ENCODE measurements at regions not wholly inside any gene's neighbourhood (a gene's known extent, or its start where the extent isn't known, plus 50 kb on each side); places are given as distances from the start of the nearest gene placed in this dataset.

DNA sequence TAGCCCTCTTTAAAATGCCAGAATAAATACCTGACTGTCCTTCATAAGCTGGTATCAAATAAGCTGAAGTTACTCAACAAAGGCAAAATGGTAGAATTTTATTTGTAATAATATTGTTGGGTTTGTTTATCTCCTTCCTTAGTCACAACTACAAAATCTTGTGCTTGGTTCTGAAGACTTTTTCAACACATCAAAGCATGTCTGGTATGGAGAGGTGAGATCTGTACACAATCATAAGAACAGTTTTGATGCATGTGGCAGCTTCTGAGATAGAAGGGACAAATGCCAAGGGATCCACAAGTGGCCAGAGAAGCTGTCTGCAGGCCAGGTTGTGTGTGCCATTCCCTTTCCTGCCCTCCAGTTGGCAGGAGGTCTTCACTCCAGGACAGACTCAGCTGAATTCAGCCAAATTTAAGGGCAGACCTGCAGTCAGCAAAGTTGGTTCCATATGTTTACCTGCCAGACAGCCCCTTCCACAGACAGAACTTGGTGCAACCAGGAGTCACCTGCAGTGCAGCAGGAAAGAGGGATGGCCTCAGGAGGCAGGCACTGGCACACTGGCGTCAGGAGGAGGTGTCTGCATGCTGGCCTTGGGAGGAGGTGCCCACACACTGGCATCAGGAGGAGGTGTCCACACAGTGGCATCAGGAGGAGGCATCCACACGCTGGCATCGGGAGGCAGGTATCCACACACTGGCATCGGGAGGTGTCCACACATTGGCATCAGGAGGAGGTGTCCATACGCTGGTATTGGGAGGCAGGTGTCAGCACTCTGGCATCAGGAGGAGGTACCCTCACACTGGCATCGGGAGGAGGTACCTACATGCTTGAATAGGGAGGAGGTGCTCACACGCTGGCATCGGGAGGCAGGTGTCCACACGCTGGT lies 93.1 kb upstream of the IKZF1 start (continued):
- no peak for TF ChIP-seq MNT (IDR thresholded peaks at IDR 0.05)
- TF ChIP-seq ARNTL (CRISPR knock-in tag; IDR thresholded peaks at IDR 0.05) = no peak
- TF ChIP-seq TOPORS (CRISPR knock-in tag; IDR thresholded peaks at IDR 0.05) = no peak
- TF ChIP-seq, protein P1, sequence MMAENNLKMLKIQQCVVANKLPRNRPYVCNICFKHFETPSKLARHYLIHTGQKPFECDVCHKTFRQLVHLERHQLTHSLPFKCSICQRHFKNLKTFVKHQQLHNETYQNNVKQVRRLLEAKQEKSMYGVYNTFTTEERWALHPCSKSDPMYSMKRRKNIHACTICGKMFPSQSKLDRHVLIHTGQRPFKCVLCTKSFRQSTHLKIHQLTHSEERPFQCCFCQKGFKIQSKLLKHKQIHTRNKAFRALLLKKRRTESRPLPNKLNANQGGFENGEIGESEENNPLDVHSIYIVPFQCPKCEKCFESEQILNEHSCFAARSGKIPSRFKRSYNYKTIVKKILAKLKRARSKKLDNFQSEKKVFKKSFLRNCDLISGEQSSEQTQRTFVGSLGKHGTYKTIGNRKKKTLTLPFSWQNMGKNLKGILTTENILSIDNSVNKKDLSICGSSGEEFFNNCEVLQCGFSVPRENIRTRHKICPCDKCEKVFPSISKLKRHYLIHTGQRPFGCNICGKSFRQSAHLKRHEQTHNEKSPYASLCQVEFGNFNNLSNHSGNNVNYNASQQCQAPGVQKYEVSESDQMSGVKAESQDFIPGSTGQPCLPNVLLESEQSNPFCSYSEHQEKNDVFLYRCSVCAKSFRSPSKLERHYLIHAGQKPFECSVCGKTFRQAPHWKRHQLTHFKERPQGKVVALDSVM (CRISPR knock-in tag; IDR thresholded peaks at IDR 0.05) = no peak
- no peak for TF ChIP-seq TCF7 (IDR thresholded peaks at IDR 0.05; ENCODE audit: low read depth)
- no peak for TF ChIP-seq ZNF24 (IDR thresholded peaks at IDR 0.05)
- TF ChIP-seq, protein P2, sequence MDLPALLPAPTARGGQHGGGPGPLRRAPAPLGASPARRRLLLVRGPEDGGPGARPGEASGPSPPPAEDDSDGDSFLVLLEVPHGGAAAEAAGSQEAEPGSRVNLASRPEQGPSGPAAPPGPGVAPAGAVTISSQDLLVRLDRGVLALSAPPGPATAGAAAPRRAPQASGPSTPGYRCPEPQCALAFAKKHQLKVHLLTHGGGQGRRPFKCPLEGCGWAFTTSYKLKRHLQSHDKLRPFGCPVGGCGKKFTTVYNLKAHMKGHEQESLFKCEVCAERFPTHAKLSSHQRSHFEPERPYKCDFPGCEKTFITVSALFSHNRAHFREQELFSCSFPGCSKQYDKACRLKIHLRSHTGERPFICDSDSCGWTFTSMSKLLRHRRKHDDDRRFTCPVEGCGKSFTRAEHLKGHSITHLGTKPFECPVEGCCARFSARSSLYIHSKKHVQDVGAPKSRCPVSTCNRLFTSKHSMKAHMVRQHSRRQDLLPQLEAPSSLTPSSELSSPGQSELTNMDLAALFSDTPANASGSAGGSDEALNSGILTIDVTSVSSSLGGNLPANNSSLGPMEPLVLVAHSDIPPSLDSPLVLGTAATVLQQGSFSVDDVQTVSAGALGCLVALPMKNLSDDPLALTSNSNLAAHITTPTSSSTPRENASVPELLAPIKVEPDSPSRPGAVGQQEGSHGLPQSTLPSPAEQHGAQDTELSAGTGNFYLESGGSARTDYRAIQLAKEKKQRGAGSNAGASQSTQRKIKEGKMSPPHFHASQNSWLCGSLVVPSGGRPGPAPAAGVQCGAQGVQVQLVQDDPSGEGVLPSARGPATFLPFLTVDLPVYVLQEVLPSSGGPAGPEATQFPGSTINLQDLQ (CRISPR knock-in tag; IDR thresholded peaks at IDR 0.05) = no peak
- no peak for TF ChIP-seq POLR2AphosphoS2 (IDR thresholded peaks at IDR 0.05; ENCODE audit: low read depth, low read length)
